Bronchial epithelial cell (primary cell): ENCODE measurements at regions not wholly inside any gene's neighbourhood (a gene's known extent, or its start where the extent isn't known, plus 50 kb on each side); places are given as distances from the start of the nearest gene placed in this dataset.

Experiments
- DNase-seq: peaks from one replicate; pipeline ENCODE4 v3.0.0-alpha.2; 2010; ENCODE audit warnings: low read depth
- FAIRE-seq: peaks from 2 replicates; lab custom pipeline; 2011; peaks lifted over from hg19 to GRCh38; lab: Jason Lieb, UNC
- H3K27me3 ChIP-seq: 2 replicates; pipeline ENCODE4 v1.5.1; 2011; ENCODE audit warnings: low read length; ENCODE audit not compliant: control insufficient read depth, insufficient read depth
- H3K36me3 ChIP-seq: 2 replicates; pipeline ENCODE4 v1.5.1; 2011; ENCODE audit warnings: low read length; ENCODE audit not compliant: control insufficient read depth, insufficient read depth
- H3K4me3 ChIP-seq: 2 replicates; pipeline ENCODE4 v1.5.1; 2011; ENCODE audit warnings: mild to moderate bottlenecking, low read depth, low read length, control low read depth
- CTCF ChIP-seq: IDR thresholded peaks from 2 replicates; pipeline ENCODE4 v1.5.1; 2011; ENCODE audit warnings: mild to moderate bottlenecking, moderate library complexity, low read length, control low read depth, inconsistent platforms; ENCODE audit not compliant: insufficient read depth, severe bottlenecking

- Histone ChIP-seq H3K27me3 (no peaks in the 10 kb centered on the region), H3K36me3 (no peaks in the 10 kb centered on the region), H3K4me3 (no peak overlapping the region)
- FAIRE-seq (no peak), DNase-seq (no peak)
- no peak for TF ChIP-seq CTCF
Measured at GRCh38 chr20:12395353-12395752, 477.7 kb downstream of the BTBD3 start.

GRCh38 chr20:12395760-12396159 is 478.1 kb downstream of the BTBD3 start:
- no peaks in the 10 kb centered on the region for H3K36me3 ChIP-seq
- no peak for FAIRE-seq
- H3K4me3 ChIP-seq, result no peak overlapping the region
- DNase-seq, result no peak
- H3K27me3 ChIP-seq, result no peaks in the 10 kb centered on the region
- TF ChIP-seq CTCF, result no peak

GRCh38 chr20:12399110-12399836 is 481.6 kb downstream of the BTBD3 start:
- no peak for FAIRE-seq
- H3K36me3 ChIP-seq, result no peaks in the 10 kb centered on the region
- no peak for DNase-seq

GRCh38 chr20:12404941-12405340 is 487.2 kb downstream of the BTBD3 start:
- H3K4me3 ChIP-seq, result no peak overlapping the region
- DNase-seq (no peak), FAIRE-seq (no peak)
- H3K27me3 ChIP-seq, result no peaks in the 10 kb centered on the region
- TF ChIP-seq CTCF, result no peak
- no peaks in the 10 kb centered on the region for H3K36me3 ChIP-seq

More at GRCh38 chr20:12399110-12399836, 481.6 kb downstream of the BTBD3 start:
- no peaks in the 10 kb centered on the region for H3K27me3 ChIP-seq
- H3K4me3 ChIP-seq, result no peak overlapping the region
- no peak for TF ChIP-seq CTCF

GRCh38 chr20:12406978-12407377 is 489.3 kb downstream of the BTBD3 start:
- FAIRE-seq, result no peak
- H3K27me3 ChIP-seq, result no peaks in the 10 kb centered on the region
- no peak for TF ChIP-seq CTCF

GRCh38 chr20:12409501-12409900 is 491.8 kb downstream of the BTBD3 start:
- Histone ChIP-seq H3K36me3 (no peaks in the 10 kb centered on the region), H3K27me3 (no peaks in the 10 kb centered on the region), H3K4me3 (no peak overlapping the region)
- no peak for TF ChIP-seq CTCF
- no peak for FAIRE-seq
- peak; percentile 85 for DNase-seq

More at GRCh38 chr20:12406978-12407377, 489.3 kb downstream of the BTBD3 start:
- DNase-seq, result no peak
- no peak overlapping the region for H3K4me3 ChIP-seq
- H3K36me3 ChIP-seq, result no peaks in the 10 kb centered on the region
